ENCODE measurements at regions not wholly inside any gene's neighbourhood (a gene's known extent, or its start where the extent isn't known, plus 50 kb on each side); places are given as distances from the start of the nearest gene placed in this dataset.

- Histone ChIP-seq H3K4me1 (ENCODE audit: low read length) (peaks cover 19% of the 10 kb centered on the region), H4K20me1 (ENCODE audit: insufficient read depth, low read length) (no peaks in the 10 kb centered on the region), H3K79me2 (ENCODE audit: low read length) (no peaks in the 10 kb centered on the region), H2AFZ (ENCODE audit: low read length) (no peak overlapping the region), H3K4me3 (ENCODE audit: low read length) (no peak overlapping the region), H3K9me3 (replicated peaks; ENCODE audit: insufficient read depth, low read length) (no peaks in the 10 kb centered on the region), H3K27ac (ENCODE audit: low read length) (no peak overlapping the region), H3K9ac (ENCODE audit: low read length) (no peak overlapping the region), H3K36me3 (replicated peaks; ENCODE audit: insufficient read depth, low read length) (no peaks in the 10 kb centered on the region), H3K9me2 (replicated peaks; ENCODE audit: insufficient read depth, low read length) (no peaks in the 10 kb centered on the region), H3K27me3 (replicated peaks; ENCODE audit: insufficient read depth, low read length) (no peaks in the 10 kb centered on the region), H3K4me2 (ENCODE audit: low read depth, low read length) (no peak overlapping the region), H3F3A (ENCODE audit: insufficient read depth, low read length) (peaks cover 10% of the 10 kb centered on the region; the same call in 1 of the 2 replicates)
- no peak for DNase-seq
- no peak for TF ChIP-seq EZH2 (optimal IDR thresholded peaks at IDR 0.05; ENCODE audit: low read depth, low read length)
- TF ChIP-seq CTCF (IDR thresholded peaks at IDR 0.05; ENCODE audit: low read length): no peak
- TF ChIP-seq EZH2phosphoT487 (IDR thresholded peaks at IDR 0.05; ENCODE audit: low read length): no peak
These were observed 397.8 kb upstream of the NR2F2 start for GRCh38 chr15:95932676-95933075.

DNA sequence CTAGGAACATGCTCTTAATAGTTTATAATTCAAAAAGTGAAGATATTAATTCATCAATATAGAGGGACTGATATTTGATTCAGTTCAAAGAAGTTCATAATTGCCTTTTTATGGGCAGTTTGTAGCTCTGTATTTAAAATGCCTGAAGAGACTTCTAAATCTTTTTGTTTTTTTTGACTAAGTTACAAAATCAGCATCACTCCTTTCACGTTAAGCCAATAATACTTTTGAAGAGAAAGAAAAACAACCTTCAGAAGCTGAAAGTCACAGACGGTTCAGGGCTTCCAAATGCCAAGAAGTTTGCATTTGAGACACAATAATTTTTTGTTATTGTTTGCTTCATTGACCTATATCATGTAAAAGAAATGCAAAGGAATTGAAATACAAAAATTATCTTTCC lies 394.6 kb upstream of the NR2F2 start:
- Histone ChIP-seq H3K9me2 (replicated peaks; ENCODE audit: insufficient read depth, low read length) (no peaks in the 10 kb centered on the region), H3K79me2 (ENCODE audit: low read length) (no peaks in the 10 kb centered on the region), H3K4me1 (ENCODE audit: low read length) (no peaks in the 10 kb centered on the region), H3K9me3 (replicated peaks; ENCODE audit: insufficient read depth, low read length) (no peaks in the 10 kb centered on the region), H3K4me3 (ENCODE audit: low read length) (no peak overlapping the region), H3K27me3 (replicated peaks; ENCODE audit: insufficient read depth, low read length) (no peaks in the 10 kb centered on the region), H3K27ac (ENCODE audit: low read length) (no peak overlapping the region), H4K20me1 (ENCODE audit: insufficient read depth, low read length) (no peaks in the 10 kb centered on the region), H3K9ac (ENCODE audit: low read length) (no peak overlapping the region), H2AFZ (ENCODE audit: low read length) (no peak overlapping the region), H3K36me3 (replicated peaks; ENCODE audit: insufficient read depth, low read length) (no peaks in the 10 kb centered on the region), H3F3A (ENCODE audit: insufficient read depth, low read length) (no peaks in the 10 kb centered on the region), H3K4me2 (ENCODE audit: low read depth, low read length) (no peak overlapping the region)
- TF ChIP-seq CTCF (IDR thresholded peaks at IDR 0.05; ENCODE audit: low read length): no peak
- no peak for TF ChIP-seq EZH2 (optimal IDR thresholded peaks at IDR 0.05; ENCODE audit: low read depth, low read length)
- no peak for TF ChIP-seq EZH2phosphoT487 (IDR thresholded peaks at IDR 0.05; ENCODE audit: low read length)
- DNase-seq: no peak

DNA sequence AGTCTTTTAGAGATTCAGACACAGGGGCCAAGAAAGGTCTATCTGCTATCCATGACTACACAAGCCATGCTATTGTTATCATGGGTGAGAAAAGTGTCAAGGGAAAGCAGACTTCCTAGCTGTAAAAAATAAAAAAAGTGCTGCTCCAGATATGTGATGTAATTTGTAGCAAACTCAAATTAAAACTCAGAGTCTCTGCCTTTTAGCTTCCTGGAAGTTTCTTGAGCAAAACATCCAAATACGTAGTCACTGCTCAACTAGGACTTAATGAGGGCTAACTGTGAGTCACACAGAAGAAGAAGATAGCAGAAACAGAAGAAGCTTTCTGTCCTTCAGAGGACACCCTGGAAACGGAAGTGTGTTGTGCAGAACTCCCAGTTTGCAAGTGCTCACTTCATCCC lies 393.4 kb upstream of the NR2F2 start:
- DNase-seq: no peak
- Histone ChIP-seq H3K4me1 (ENCODE audit: low read length) (no peaks in the 10 kb centered on the region), H3K4me3 (ENCODE audit: low read length) (no peak overlapping the region), H4K20me1 (ENCODE audit: insufficient read depth, low read length) (no peaks in the 10 kb centered on the region), H3K9me3 (replicated peaks; ENCODE audit: insufficient read depth, low read length) (no peaks in the 10 kb centered on the region), H3K79me2 (ENCODE audit: low read length) (no peaks in the 10 kb centered on the region), H3K4me2 (ENCODE audit: low read depth, low read length) (no peak overlapping the region), H3K9me2 (replicated peaks; ENCODE audit: insufficient read depth, low read length) (no peaks in the 10 kb centered on the region), H3K27ac (ENCODE audit: low read length) (no peak overlapping the region), H3F3A (ENCODE audit: insufficient read depth, low read length) (no peaks in the 10 kb centered on the region), H3K9ac (ENCODE audit: low read length) (no peak overlapping the region), H2AFZ (ENCODE audit: low read length) (no peak overlapping the region), H3K36me3 (replicated peaks; ENCODE audit: insufficient read depth, low read length) (no peaks in the 10 kb centered on the region), H3K27me3 (replicated peaks; ENCODE audit: insufficient read depth, low read length) (no peaks in the 10 kb centered on the region)
- no peak for TF ChIP-seq EZH2phosphoT487 (IDR thresholded peaks at IDR 0.05; ENCODE audit: low read length)
- no peak for TF ChIP-seq EZH2 (optimal IDR thresholded peaks at IDR 0.05; ENCODE audit: low read depth, low read length)
- TF ChIP-seq CTCF (IDR thresholded peaks at IDR 0.05; ENCODE audit: low read length): no peak

Measured in MM.1S (cell line).